Fibroblast of pulmonary artery (primary cell): ENCODE measurements at regions not wholly inside any gene's neighbourhood (a gene's known extent, or its start where the extent isn't known, plus 50 kb on each side); places are given as distances from the start of the nearest gene placed in this dataset.

Experiments used
- DNase-seq: peaks from one replicate; pipeline ENCODE4 v3.0.0-alpha.2; 2010; ENCODE audit warnings: low read depth
- H3K4me3 ChIP-seq: replicated peaks from 2 replicates; pipeline ENCODE4 v1.5.1; 2011; ENCODE audit warnings: low read depth, mild to moderate bottlenecking, control low read depth, low read length, moderate library complexity
- TF ChIP-seq, protein P1 (sequence below): IDR thresholded peaks from 2 replicates; pipeline ENCODE4 v1.5.1; 2011; ENCODE audit warnings: mild to moderate bottlenecking, control low read depth, low read length, inconsistent platforms; ENCODE audit errors: missing control alignments

DNA sequence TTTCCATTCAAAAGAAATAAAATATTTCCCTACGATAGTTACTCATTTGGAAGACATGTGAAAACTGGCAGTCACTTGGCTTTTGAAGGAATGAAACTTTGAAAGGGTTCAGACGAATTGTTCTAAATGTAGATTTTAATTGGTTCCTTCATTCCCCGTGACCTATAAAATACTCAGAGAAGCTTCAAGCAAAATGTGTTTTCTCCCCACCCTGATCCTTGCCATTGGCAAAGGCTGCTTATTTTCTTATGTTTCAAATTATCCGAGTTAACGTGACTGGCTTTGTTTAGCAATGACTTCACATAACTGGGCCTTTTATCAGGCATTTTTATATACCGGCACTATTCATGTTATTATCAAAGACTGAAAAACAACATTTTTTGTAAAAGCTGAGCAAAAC, 204.1 kb upstream of the NEIL3 start:
- no peak for DNase-seq
- TF ChIP-seq, protein P1, sequence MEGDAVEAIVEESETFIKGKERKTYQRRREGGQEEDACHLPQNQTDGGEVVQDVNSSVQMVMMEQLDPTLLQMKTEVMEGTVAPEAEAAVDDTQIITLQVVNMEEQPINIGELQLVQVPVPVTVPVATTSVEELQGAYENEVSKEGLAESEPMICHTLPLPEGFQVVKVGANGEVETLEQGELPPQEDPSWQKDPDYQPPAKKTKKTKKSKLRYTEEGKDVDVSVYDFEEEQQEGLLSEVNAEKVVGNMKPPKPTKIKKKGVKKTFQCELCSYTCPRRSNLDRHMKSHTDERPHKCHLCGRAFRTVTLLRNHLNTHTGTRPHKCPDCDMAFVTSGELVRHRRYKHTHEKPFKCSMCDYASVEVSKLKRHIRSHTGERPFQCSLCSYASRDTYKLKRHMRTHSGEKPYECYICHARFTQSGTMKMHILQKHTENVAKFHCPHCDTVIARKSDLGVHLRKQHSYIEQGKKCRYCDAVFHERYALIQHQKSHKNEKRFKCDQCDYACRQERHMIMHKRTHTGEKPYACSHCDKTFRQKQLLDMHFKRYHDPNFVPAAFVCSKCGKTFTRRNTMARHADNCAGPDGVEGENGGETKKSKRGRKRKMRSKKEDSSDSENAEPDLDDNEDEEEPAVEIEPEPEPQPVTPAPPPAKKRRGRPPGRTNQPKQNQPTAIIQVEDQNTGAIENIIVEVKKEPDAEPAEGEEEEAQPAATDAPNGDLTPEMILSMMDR: no peak
- no peak overlapping the region for H3K4me3 ChIP-seq

DNA sequence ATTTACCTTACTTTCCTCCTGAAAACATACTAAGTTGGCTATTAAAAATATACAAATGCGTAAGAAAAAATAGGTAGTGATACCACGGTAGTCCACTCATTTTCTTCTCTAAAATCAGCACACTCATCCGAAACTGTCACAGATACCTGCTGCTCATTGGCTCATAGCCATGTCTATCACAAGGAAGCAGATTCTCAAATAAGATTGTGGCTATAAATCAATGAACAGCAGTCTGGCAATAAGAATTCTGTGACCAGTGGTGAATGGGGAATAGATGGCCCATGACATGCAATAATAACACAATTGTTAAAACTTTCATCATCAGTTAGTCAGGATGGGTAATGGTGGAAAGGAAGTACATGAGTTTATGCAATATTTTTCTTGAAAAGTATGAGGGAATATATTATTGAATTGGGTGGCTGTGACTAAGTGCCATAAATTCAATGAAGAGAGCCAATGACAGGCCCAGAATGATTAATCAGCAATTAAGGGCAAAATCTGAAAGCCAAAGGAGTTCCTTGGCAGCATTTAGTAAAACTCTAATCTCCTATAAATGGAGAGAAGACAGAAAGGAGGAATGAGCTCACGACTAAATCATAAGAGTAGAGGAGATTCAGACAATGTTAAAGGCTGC, 202.3 kb upstream of the NEIL3 start:
- TF ChIP-seq, protein P1: no peak
- peak; percentile 20 for DNase-seq
- H3K4me3 ChIP-seq: no peak overlapping the region

DNA sequence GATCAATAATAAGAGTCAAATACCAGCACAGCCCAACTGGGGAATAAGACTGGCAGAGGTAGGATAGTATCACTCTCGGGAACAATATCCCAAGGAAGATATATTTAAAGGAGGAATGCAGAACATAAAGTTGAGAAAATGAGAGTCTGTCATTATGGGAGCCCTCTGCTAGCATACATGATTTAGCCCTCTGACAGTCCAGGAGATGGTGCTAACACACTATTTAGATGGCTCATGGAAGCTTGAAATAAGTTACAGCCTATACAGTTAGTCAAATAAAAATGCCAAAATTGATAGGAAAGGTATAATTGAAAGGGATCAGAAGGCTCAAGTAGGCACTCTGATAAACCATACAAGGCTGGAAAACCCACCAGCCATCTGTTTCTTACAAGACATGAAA, 201.0 kb upstream of the NEIL3 start:
- no peak overlapping the region for H3K4me3 ChIP-seq
- TF ChIP-seq, protein P1: peak; percentile 54
- peak; percentile 65 for DNase-seq

DNA sequence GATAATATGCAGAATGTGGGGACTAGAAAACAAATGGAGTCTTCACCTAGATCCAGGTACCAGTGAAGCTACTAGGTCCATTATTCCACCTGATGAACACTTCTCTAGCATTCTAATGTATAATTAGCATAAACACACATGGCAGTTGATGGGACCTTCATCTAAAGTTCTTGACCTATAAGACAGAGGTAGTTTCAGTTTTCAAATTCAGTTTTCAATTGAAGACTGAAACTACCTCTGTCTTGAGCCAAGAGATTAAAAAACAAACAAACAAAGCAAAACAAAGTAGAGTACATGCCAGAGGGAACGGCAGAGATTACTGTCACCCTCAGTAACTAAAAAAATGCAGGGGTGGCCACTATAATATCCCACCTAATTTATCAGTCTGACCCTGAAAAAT, 199.9 kb upstream of the NEIL3 start:
- TF ChIP-seq, protein P1: no peak
- DNase-seq: no peak

DNA sequence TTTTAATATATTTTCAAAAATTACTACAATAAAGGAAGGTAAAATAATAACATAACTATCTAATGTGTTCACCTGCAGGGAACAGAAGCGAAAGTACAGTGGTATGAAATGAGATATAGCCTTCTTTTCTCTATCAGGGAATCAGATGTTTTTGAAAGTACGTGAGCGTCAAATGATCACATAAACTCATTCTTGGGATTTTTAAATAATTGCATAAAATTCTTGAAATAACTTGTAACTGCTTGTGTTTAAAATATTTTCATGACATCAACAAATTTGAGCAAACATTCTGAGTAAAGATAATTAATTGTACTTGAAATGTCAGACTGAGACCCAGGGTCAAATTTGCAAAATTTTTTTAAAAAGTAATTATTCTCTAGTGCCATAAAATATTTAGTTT, 193.5 kb upstream of the NEIL3 start:
- TF ChIP-seq, protein P1: no peak
- DNase-seq: no peak
- H3K4me3 ChIP-seq: no peak overlapping the region

More for the DNA sequence above, 199.9 kb upstream of the NEIL3 start:
- H3K4me3 ChIP-seq: no peak overlapping the region

DNA sequence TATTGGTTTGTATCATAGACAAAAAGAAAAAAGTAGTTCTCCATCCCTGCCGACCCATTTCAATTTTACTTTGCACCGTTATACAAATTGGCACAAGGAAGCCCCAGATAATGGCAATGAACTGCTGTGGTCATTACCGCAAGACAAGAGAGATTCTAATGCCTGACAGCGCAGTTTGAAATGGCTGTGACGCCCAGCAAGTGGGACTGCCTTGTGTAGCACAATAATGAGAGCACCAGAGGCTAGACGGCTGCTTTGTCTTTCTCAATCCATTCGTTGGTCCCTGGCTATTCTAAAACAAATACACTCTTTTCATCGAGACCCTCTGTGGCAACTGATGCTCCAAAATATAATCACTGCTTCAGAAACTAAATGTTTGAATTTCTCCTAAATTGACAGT, 192.4 kb upstream of the NEIL3 start:
- H3K4me3 ChIP-seq: no peak overlapping the region
- no peak for DNase-seq
- TF ChIP-seq, protein P1: no peak

DNA sequence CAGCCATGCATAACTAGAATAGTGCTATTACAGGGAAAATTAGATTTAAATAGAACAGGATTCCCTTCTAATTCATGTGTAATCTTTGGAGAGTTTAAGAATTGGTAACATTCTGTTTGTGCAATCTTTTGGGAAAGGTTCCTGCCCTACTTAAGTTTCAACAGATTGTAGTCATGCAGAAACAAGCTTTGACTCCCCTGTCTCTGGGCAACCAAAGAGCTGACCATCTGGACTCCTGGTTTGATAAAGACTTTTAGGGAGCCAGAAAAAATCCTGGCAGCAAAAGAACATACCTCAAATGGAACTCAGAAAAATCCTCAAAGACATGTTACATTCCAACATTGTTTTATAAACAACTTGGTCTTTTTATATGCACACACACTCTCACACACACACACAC, 191.1 kb upstream of the NEIL3 start:
- TF ChIP-seq, protein P1: no peak
- DNase-seq: peak; percentile 98
- H3K4me3 ChIP-seq: no peak overlapping the region
